Astrocyte (in vitro differentiated cells and primary cell): ENCODE measurements at regions not wholly inside any gene's neighbourhood (a gene's known extent, or its start where the extent isn't known, plus 50 kb on each side); places are given as distances from the start of the nearest gene placed in this dataset.

ENCODE experiments used
- DNase-seq: peaks from one replicate; pipeline ENCODE4 v3.0.0-alpha.2; 2010; ENCODE audit warnings: low read depth
- FAIRE-seq: peaks from 2 replicates; lab custom pipeline; 2011; peaks lifted over from hg19 to GRCh38; lab: Jason Lieb, UNC
- H2AFZ ChIP-seq: 2 replicates; pipeline ENCODE4 v1.6.0; 2012; ENCODE audit warnings: low read depth, low read length, inconsistent platforms
- H3K27ac ChIP-seq: 2 replicates; pipeline ENCODE4 v1.5.1; 2011; ENCODE audit warnings: low read depth, low read length, inconsistent platforms
- H3K27me3 ChIP-seq: 2 replicates; pipeline ENCODE4 v1.6.0; 2011; ENCODE audit warnings: low read length, inconsistent platforms; ENCODE audit not compliant: insufficient read depth
- H3K36me3 ChIP-seq: 2 replicates; pipeline ENCODE4 v1.5.1; 2011; ENCODE audit warnings: low read length, inconsistent platforms; ENCODE audit not compliant: insufficient read depth
- H3K4me1 ChIP-seq: 2 replicates; pipeline ENCODE4 v1.5.1; 2011; ENCODE audit warnings: low read length, inconsistent platforms; ENCODE audit not compliant: insufficient read depth
- H3K4me2 ChIP-seq: 2 replicates; pipeline ENCODE4 v1.6.0; 2012; ENCODE audit warnings: low read length, inconsistent platforms
- H3K4me3 ChIP-seq: 2 replicates; pipeline ENCODE4 v1.5.1; 2011; ENCODE audit warnings: low read depth, mild to moderate bottlenecking, low read length, inconsistent platforms; ENCODE audit not compliant: insufficient read depth
- H3K79me2 ChIP-seq: 2 replicates; pipeline ENCODE4 v1.6.0; 2012; ENCODE audit warnings: mild to moderate bottlenecking, low read length, inconsistent platforms; ENCODE audit not compliant: insufficient read depth
- H3K9ac ChIP-seq: 2 replicates; pipeline ENCODE4 v1.6.0; 2012; ENCODE audit warnings: mild to moderate bottlenecking, low read length, inconsistent platforms
- H3K9me3 ChIP-seq: 2 replicates; pipeline ENCODE4 v1.5.1; 2012; ENCODE audit warnings: low read depth, mild to moderate bottlenecking, low read length, inconsistent platforms; ENCODE audit not compliant: insufficient read depth
- H4K20me1 ChIP-seq: 2 replicates; pipeline ENCODE4 v1.6.0; 2012; ENCODE audit warnings: low read length, inconsistent platforms; ENCODE audit not compliant: insufficient read depth
- H3K27ac Mint-ChIP-seq: one replicate; pipeline ENCODE4 v1.8.0; 2021; ENCODE audit warnings: mild to moderate bottlenecking, mixed read lengths; ENCODE audit not compliant: unreplicated experiment
- H3K27me3 Mint-ChIP-seq: one replicate; pipeline ENCODE4 v1.8.0; 2021; ENCODE audit warnings: low read depth, mixed read lengths; ENCODE audit not compliant: unreplicated experiment
- H3K36me3 Mint-ChIP-seq: one replicate; pipeline ENCODE4 v1.8.0; 2021; ENCODE audit warnings: low read depth, mixed read lengths; ENCODE audit not compliant: unreplicated experiment
- H3K4me1 Mint-ChIP-seq: one replicate; pipeline ENCODE4 v1.8.0; 2021; ENCODE audit warnings: low read depth, mixed read lengths; ENCODE audit not compliant: unreplicated experiment
- H3K4me3 Mint-ChIP-seq: one replicate; pipeline ENCODE4 v1.8.0; 2021; ENCODE audit warnings: mild to moderate bottlenecking, moderate library complexity, mixed read lengths; ENCODE audit not compliant: unreplicated experiment
- H3K9me3 Mint-ChIP-seq: one replicate; pipeline ENCODE4 v1.8.0; 2021; ENCODE audit warnings: mild to moderate bottlenecking, mixed read lengths; ENCODE audit not compliant: unreplicated experiment
- CTCF ChIP-seq: IDR thresholded peaks from 2 replicates; pipeline ENCODE4 v1.5.1; 2011; ENCODE audit warnings: low read depth, mild to moderate bottlenecking, inconsistent platforms, low read length, moderate library complexity; ENCODE audit not compliant: insufficient read depth
- EZH2 ChIP-seq: IDR thresholded peaks from 2 replicates; pipeline ENCODE4 v1.6.1; 2012; ENCODE audit warnings: mild to moderate bottlenecking, low read length, inconsistent platforms; ENCODE audit not compliant: insufficient read depth

DNA sequence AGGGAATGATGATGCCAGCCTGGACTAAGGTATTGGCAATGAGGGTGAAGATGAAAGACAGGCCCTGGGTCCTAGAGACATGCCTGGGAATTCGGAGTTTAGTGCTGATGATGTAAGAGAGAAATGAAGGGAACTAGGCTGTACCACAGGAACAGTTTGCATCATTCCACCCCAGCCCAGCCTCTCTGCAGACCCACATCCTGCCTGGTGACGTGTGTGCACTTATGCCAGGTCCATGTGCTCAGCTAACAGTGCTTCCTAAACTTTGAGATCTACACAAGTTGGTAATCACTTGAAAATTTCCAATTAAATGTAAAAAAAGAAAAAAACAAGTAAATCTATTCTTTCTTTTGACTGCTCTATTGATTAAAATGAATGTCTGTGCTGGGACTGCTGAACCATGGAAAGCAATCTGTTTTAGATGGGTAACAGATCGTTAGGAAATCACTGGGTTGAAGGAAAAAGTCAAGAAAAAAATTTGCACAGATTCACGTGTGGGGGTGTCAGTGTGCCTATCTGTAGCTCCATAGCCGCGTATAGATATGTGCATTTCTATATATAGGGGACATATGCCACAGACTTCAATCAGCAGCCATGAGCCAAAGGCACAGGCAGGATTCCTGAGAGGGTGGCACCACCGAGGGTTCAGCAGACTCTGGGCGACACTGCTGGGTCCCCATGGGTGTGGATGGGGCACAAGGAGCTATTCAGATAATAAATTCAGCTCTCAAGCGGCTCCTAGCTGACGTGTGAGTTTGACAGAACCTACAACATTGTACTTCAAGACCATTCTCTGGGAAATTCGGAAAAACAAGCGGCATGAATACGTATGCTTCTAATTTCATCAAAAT, 131.1 kb upstream of the OPCML start:
- FAIRE-seq, result no peak
- no peak for DNase-seq
- Mint-ChIP-seq H3K36me3 (no peaks in the 10 kb centered on the region), H3K4me3 (no peak overlapping the region), H3K9me3 (no peaks in the 10 kb centered on the region), H3K27ac (no peak overlapping the region), H3K27me3 (peaks cover 6% of the 10 kb centered on the region), H3K4me1 (peaks cover 29% of the 10 kb centered on the region)
- Histone ChIP-seq H3K27me3 (no peaks in the 10 kb centered on the region), H3K9me3 (no peaks in the 10 kb centered on the region), H3K36me3 (no peaks in the 10 kb centered on the region), H3K4me2 (no peak overlapping the region), H2AFZ (no peak overlapping the region), H3K9ac (no peak overlapping the region), H3K4me3 (no peak overlapping the region), H3K79me2 (no peaks in the 10 kb centered on the region), H3K4me1 (no peaks in the 10 kb centered on the region), H4K20me1 (no peaks in the 10 kb centered on the region), H3K27ac (no peak overlapping the region)
- TF ChIP-seq EZH2, result no peak
- no peak for TF ChIP-seq CTCF

- Histone ChIP-seq H3K9ac (no peak overlapping the region), H3K4me3 (no peak overlapping the region), H3K4me1 (no peaks in the 10 kb centered on the region), H3K79me2 (no peaks in the 10 kb centered on the region), H3K36me3 (no peaks in the 10 kb centered on the region), H3K4me2 (no peak overlapping the region), H2AFZ (no peak overlapping the region), H3K27me3 (no peaks in the 10 kb centered on the region), H3K9me3 (no peaks in the 10 kb centered on the region), H3K27ac (no peak overlapping the region), H4K20me1 (no peaks in the 10 kb centered on the region)
- Mint-ChIP-seq H3K4me3 (no peak overlapping the region), H3K4me1 (peaks cover 29% of the 10 kb centered on the region), H3K36me3 (no peaks in the 10 kb centered on the region), H3K27me3 (peaks cover 3% of the 10 kb centered on the region), H3K27ac (no peak overlapping the region), H3K9me3 (peaks cover 2% of the 10 kb centered on the region)
- TF ChIP-seq EZH2, result no peak
- TF ChIP-seq CTCF, result no peak
- DNase-seq (no peak), FAIRE-seq (no peak)
Measured at GRCh38 chr11:133661846-133662245, 129.5 kb upstream of the OPCML start.

DNA sequence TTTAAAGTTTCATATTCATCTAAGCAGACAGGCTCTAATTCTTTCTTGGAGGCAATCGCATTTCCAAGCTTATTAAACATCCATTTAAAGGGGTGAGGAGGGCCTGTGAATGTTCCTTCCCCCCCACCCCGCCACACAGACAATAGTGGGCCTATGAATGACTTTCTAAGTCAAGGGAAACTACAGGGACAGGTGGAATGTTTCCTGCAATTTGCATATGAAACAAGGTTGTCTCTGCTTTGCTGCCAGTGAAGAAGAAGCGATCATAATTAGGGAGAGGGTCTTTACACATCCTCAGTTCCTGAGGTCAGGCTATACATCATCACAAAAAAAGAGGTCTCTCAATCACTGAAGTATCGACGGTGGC, 127.9 kb upstream of the OPCML start:
- H4K20me1 ChIP-seq, result no peaks in the 10 kb centered on the region
- Mint-ChIP-seq H3K4me1 (peaks cover 33% of the 10 kb centered on the region), H3K27ac (peak overlapping the region; percentile 94), H3K9me3 (peaks cover 4% of the 10 kb centered on the region), H3K27me3 (peaks cover 12% of the 10 kb centered on the region), H3K4me3 (no peak overlapping the region), H3K36me3 (no peaks in the 10 kb centered on the region)
- H3K9me3 ChIP-seq, result no peaks in the 10 kb centered on the region
- no peak overlapping the region for H2AFZ ChIP-seq
- no peak overlapping the region for H3K4me2 ChIP-seq
- H3K36me3 ChIP-seq, result no peaks in the 10 kb centered on the region
- no peaks in the 10 kb centered on the region for H3K27me3 ChIP-seq
- H3K79me2 ChIP-seq, result no peaks in the 10 kb centered on the region
- no peak overlapping the region for H3K9ac ChIP-seq
- no peak for TF ChIP-seq CTCF
- TF ChIP-seq EZH2, result no peak
- H3K4me1 ChIP-seq, result no peaks in the 10 kb centered on the region
- DNase-seq (no peak), FAIRE-seq (no peak)
- no peak overlapping the region for H3K27ac ChIP-seq
- no peak overlapping the region for H3K4me3 ChIP-seq
